Kidney glomerular epithelial cell (primary cell): ENCODE measurements at regions not wholly inside any gene's neighbourhood (a gene's known extent, or its start where the extent isn't known, plus 50 kb on each side); places are given as distances from the start of the nearest gene placed in this dataset.

Source experiments
- DNase-seq: peaks from one replicate; lab custom pipeline; 2025; lab: John Stamatoyannopoulos, UW

- no peak for DNase-seq
Measured at GRCh38 chr15:39275066-39275465, 305.8 kb upstream of the THBS1 start.

- no peak for DNase-seq
Measured at GRCh38 chr15:39279311-39279710, 301.6 kb upstream of the THBS1 start.

DNA sequence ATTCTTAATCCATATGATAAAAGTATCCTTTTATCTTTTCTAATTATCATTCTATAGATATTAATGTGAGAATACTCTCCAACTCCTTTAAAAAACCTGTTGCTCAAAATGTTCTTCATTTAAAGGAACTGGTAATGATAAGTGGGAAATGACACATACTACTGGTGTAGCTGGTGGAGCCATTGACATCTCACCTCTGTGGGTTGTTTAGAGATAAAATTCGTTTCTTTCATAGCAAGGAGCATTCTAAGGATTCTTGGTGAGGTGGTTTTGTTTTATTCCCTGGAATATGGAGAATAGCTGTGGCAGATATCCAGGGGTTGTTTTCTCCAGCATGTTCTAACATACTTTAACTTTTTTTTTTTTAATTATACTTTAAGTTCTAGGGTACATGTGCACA is 299.8 kb upstream of the THBS1 start:
- no peak for DNase-seq

- no peak for DNase-seq
Measured at GRCh38 chr15:39282663-39283208, 298.1 kb upstream of the THBS1 start.

DNA sequence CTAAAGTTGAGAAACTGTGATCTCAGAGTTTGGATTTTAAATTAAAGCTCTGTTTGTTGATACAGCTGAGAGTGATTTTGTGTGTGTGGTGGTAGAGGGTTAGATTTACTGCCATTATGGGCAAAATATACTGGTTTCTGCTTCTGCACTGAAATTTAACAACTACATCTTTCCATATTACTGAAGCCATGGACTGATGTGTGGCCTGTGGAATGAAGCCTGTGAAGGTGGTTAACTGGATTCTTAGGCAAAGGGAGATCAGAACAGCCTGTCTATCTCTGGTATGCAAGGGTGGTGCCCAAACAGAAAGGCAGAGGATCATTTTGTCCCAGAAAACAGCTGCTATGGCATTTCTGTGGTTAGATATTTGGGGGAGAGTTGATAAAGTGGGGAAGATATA is 297.3 kb upstream of the THBS1 start:
- DNase-seq, result no peak

GRCh38 chr15:39285071-39285470 is 295.8 kb upstream of the THBS1 start:
- no peak for DNase-seq

GRCh38 chr15:39285663-39286062 is 295.2 kb upstream of the THBS1 start:
- no peak for DNase-seq

DNA sequence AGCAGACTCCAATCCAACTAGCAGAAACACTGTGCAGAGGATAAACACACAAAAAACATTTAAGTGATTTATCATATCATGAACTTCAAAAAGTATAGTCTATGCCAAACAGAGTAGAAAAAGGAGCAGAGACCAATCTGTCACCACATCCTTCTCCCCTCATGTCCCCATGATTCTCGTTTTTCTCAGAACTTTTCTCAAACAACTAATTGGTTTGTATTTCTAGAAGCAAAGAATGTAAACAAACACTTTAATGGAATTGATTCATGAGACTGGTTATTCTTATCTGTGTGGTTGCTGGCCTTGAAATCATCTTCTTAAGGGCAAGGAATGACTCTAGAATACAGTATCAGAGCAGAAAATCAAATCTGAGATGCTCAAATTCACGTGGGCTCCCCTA is 294.2 kb upstream of the THBS1 start:
- DNase-seq, result no peak

DNA sequence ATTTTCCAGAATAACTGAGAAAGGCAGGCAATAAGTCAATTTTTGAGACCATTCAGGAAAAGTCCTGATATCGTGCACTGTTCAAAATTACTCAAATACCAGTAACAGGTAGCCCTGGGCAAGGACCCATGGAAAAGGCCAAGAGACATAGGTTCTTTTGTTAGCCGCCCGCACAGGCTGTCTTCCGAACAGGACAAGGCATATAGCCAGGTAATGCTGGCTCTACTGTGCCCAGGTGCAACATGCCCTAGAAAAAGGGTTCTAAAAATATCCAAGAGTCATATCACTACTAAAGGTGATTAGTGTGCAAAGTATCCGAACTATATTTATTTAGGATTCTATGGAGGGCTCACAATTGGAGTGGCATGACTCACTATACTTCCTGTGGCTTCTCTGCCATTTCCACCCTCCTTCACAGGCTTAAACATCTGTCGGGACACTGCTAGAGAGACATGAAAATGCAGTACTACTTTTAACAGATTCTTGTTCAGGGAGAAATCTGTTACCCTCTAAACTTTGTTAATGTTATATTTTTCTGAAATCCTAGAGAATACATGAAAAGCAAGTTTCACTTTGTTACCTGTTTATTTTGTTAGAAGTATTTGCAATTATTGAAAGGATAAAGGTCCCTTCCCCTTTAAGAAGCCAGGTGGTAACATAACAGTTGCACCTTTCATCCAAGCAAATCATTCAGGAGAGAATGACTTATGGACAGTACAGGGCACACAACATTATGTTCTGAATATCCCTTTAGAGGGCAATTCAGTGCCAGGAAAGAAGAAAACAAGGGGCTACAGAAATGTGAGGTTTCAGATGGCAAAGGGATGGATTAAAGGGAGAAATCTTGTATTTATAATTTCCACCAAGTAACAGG is 293.3 kb upstream of the THBS1 start:
- no peak for DNase-seq

DNA sequence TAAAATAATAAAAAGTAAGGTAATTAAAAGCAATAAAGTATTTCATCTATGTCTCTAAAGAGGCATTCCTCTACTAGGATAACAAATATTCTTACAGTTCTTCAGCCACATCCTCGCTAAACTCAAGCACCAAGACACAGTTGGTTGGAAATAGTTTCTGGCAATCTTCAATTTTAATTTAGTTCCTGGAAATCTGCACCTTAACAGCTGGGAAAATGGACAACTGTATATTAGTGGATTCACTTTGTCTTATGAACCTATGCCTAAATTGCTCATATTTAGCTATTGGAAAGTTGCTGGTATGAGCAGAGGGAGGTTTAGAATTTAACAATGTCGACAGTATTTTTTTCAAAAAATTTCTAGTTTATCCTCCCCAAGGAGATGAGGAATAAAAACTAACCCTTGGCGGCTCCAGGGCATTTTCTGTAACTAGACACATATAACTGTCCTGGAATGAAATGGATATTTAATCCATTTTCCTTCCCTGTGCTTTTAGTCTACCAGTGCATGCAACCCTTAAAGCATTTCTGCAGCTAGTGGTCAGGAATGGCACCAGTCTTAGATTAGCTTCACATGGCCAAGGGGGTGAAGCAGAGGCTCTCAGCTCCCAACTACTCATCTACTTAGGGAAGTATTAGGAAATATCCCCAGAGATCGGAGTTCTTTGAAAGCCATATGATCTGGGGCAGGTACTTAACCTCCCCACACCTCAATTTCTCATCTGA is 290.0 kb upstream of the THBS1 start:
- no peak for DNase-seq

DNA sequence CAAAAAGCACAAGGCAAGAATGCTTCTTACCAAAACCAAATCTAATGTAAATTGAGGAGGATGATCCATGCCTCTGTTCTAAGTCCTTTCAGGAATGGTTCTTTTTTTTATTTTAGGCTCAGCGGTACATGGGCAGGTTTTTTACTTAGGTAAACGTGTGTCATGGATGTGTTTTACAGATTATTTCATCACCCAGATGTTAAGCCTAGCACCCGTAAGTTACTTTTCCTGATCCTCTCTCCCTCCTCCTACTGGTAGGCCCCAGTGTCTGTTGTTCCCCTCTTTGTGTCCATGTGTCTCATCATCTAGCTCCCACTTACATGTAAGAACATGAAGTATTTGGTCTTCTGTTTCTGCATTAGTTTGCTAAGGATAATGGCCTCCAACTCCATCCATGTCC is 289.2 kb upstream of the THBS1 start:
- DNase-seq, result no peak

GRCh38 chr15:39296955-39297354 is 283.9 kb upstream of the THBS1 start:
- no peak for DNase-seq

GRCh38 chr15:39298271-39298962 is 282.5 kb upstream of the THBS1 start:
- no peak for DNase-seq

- DNase-seq, result no peak
Measured at GRCh38 chr15:39299486-39300267, 281.2 kb upstream of the THBS1 start.

DNA sequence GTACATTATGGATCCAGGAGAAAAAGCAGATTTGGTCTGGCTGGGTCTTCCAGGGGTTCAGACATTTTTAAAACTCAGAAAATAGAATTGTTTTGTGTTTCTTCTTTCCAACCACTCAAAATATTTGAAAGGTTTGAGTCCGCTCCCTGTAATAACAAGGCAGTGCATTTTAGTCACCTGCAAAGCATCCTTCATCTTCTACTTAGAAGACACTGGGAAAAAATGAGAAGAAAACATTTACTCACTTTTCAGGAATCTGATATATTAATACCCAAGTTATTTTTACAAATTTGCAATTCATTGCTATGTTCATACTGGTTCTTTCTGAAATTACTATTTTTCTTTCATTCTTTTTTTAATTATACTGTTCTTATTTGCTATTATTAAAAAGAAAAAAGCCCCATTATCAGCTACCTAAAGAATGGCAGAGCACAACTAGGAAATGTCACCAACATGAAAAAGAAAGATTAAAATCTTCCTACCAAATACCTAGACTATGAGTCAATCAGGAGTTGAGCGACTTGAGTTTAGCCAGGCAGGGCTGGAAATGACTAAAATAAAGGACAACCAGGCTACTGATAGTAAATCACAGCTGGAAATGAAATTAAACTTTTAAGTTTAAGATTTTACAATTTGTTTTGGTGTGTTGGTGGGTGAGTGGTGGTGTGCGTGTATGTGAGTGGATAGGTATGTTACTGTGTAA is 280.3 kb upstream of the THBS1 start:
- peak; percentile 71 for DNase-seq

DNA sequence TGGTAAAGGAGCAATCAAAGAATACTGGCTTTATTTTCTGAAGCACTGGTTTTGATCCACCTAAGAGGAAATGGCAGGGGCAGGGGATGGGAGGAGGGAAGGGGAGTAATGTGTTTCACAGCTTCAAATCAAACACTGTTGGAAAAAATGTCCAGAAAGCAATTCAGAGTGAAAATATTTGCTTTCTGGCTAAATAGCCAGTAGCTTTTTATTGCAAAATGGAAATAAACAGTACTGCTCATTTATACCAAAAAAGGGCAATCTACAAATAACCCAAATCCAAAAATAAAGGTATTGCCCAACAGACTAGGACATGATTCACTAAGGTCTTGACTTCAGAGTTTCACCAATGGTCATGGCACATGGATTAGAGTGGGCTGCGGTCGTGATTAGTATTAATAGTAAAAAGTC is 279.3 kb upstream of the THBS1 start:
- no peak for DNase-seq

DNA sequence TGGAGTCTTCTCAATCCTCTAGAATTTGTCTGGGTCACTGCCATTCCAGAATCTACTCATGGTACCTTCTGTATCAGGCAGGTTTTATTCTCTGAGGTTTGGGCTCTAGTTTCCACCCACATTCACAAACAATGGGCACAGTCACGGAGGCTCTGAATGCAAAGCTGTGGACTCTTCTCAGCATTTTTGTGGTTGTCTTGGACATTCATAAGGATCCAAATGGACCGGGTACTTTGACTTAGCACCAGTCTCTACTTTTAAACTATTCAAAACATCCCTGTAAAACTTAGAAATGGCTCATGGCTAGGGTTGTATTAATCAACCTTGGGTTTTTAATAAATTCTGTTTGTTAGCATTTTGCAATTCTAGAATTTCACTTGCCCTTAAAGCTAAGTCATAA is 277.9 kb upstream of the THBS1 start:
- DNase-seq, result no peak

DNA sequence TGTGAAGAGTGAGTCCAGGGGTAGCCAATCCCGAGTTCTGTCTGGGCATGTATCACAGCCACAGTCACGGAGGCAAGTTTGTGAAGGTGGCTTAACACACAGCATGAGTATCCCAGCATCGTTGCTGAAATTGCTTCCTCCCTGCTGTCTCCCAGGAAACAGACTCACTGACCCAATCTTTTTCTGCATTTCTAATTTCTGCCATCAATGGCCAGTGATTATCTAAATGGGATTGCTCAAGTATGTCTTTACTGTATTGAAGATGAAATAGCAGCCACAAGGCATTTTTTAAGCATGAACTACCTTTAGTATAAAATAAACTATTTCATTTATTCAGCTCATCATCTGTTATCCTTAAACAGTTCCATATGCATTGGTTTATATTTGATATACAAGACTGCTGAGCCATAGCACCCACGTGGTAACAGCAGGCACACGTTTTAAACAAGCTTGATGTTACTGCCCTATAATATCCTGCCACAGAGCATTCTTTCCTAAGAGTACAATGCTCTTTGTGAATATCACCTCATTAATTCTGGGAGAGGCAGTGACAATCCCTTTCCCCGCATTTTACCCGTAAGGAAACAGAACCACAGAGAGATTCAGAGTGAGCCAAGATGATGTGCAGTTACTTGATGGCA is 276.6 kb upstream of the THBS1 start:
- no peak for DNase-seq

- no peak for DNase-seq
Measured at GRCh38 chr15:39304931-39305728, 275.7 kb upstream of the THBS1 start.

- DNase-seq, result no peak
Measured at GRCh38 chr15:39310633-39311032, 270.2 kb upstream of the THBS1 start.
